GM23338 (cell line): ENCODE measurements at regions not wholly inside any gene's neighbourhood (a gene's known extent, or its start where the extent isn't known, plus 50 kb on each side); places are given as distances from the start of the nearest gene placed in this dataset.

Experiments used
- CREB1 ChIP-seq: fragments of 250-450 bp; sonication (Bioruptor Pico); IDR thresholded peaks from 2 replicates; pipeline ENCODE4 v1.5.0; 2020; ENCODE audit warnings: low read depth, mild to moderate bottlenecking, moderate library complexity
- CTCF ChIP-seq, 2 experiments: fragments of 200-600 bp in 1 of 2; sonication (generic) in 1 of 2; conservative IDR thresholded peaks; 2 replicates each; pipeline versions ENCODE4 v1.5.1 to v1.6.1; 2016 to 2017; ENCODE audit warnings: antibody characterized with exemption in 2 of 2, low read depth in 2 of 2, mild to moderate bottlenecking in 2 of 2, moderate library complexity in 1 of 2
- EZH2 ChIP-seq: fragments of 200-600 bp; sonication (generic); IDR thresholded peaks from one replicate; pipeline ENCODE4 v1.8.0; 2017; ENCODE audit warnings: antibody characterized with exemption, mild to moderate bottlenecking, low read depth; ENCODE audit not compliant: unreplicated experiment
- JUNB ChIP-seq: IDR thresholded peaks from one replicate; pipeline ENCODE4 v1.6.1; 2016; ENCODE audit warnings: antibody characterized with exemption; ENCODE audit not compliant: unreplicated experiment
- NANOG ChIP-seq: IDR thresholded peaks from 2 replicates; pipeline ENCODE4 v1.6.1; 2016; ENCODE audit warnings: antibody characterized with exemption, borderline replicate concordance
- POLR2AphosphoS5 ChIP-seq: IDR thresholded peaks from 2 replicates; pipeline ENCODE4 v1.6.1; 2016; ENCODE audit warnings: antibody characterized with exemption, low read depth
- REST ChIP-seq: IDR thresholded peaks from one replicate; pipeline ENCODE4 v1.6.1; 2018; ENCODE audit warnings: antibody characterized with exemption; ENCODE audit not compliant: unreplicated experiment
- ZNF462 ChIP-seq: fragments of 250-450 bp; sonication (Bioruptor Pico); IDR thresholded peaks from 2 replicates; pipeline ENCODE4 v1.5.0; 2020; ENCODE audit warnings: mild to moderate bottlenecking, moderate library complexity

DNA sequence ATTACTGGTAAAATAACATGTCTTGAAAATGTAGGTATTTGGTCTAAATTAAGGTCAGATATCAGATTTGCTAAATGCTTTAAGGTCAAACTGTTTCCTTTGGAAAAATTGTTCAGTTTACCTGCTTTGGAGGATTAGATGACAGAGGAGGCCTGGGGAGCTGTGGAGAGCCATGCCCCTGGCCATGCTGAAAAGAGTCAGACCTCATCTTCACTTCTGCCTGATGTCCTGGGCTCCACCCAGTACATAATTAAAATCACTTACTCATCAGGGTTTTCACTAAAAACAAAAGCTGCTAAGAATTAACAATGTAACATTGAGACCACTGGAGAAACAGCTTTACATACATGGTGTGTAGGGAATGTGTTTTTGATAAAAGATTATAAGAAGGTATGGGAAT lies 60.8 kb upstream of the UNC93A start:
- TF ChIP-seq CTCF (conservative IDR thresholded peaks at IDR 0.05; ENCODE audit: low read depth in 2 of 2) (no peak), EZH2 (no peak), POLR2AphosphoS5 (no peak), CREB1 (CRISPR knock-in tag) (no peak), NANOG (no peak), JUNB (no peak), REST (no peak), ZNF462 (no peak)
